GM12878 (cell line): ENCODE measurements at regions not wholly inside any gene's neighbourhood (a gene's known extent, or its start where the extent isn't known, plus 50 kb on each side); places are given as distances from the start of the nearest gene placed in this dataset.

Experiments
- ATAC-seq: fragments of 200-7000 bp; cut with Tn5 transposase; 3 replicates; pipeline ENCODE4 v1.9.1; 2020; ENCODE audit warnings: mild to moderate bottlenecking, moderate library complexity
- BruUV-seq: library from RNA; stranded (reverse); fragments of 400-500 nt; replicated peaks from 2 replicates; lab custom pipeline; 2021; lab: Mats Ljungman, UMichigan
- CTCF ChIA-PET: fragments of 300-600 bp; sonication (Branson Sonifier 250); formaldehyde crosslinking; extraction: SDS; loops from one replicate; lab custom pipeline; 2021; ENCODE audit warnings: inconsistent platforms; lab: Yijun Ruan, JAX
- POLR2A ChIA-PET: fragments of 350-600 bp; formaldehyde crosslinking; extraction: SDS; loops from one replicate; lab custom pipeline; 2021; ENCODE audit warnings: inconsistent platforms; lab: Charles Lee
- RAD21 ChIA-PET: fragments of 300-600 bp; sonication (Branson Sonifier 250); formaldehyde crosslinking; loops from one replicate; lab custom pipeline; 2023; ENCODE audit warnings: antibody characterized with exemption; ENCODE audit not compliant: unreplicated experiment; lab: Charles Lee
- SMC1A ChIA-PET: fragments of 300-600 bp; sonication (Branson Sonifier 250); formaldehyde crosslinking; loops from one replicate; lab custom pipeline; 2023; ENCODE audit not compliant: unreplicated experiment, uncharacterized antibody; lab: Charles Lee
- DNase-seq: peaks from one replicate; pipeline ENCODE4 v3.0.0-alpha.2; 2011; ENCODE audit warnings: low read depth, low spot score
- FAIRE-seq: peaks from 3 replicates; lab custom pipeline; 2011; peaks lifted over from hg19 to GRCh38; lab: Jason Lieb, UNC
- H2AFZ ChIP-seq: 2 replicates; pipeline ENCODE4 v1.6.0; 2011; ENCODE audit warnings: low read depth, low read length, control low read depth; ENCODE audit not compliant: control insufficient read depth
- H3K27ac ChIP-seq: 2 replicates; pipeline ENCODE4 v1.5.1; 2011; ENCODE audit warnings: control low read depth; ENCODE audit not compliant: control insufficient read depth, insufficient read depth
- H3K27me3 ChIP-seq, 2 experiments: replicated peaks in 1 of 2; 2 replicates each; pipeline versions ENCODE4 v1.6.0 to v1.6.1; 2011; ENCODE audit warnings: low read length in 1 of 2; ENCODE audit not compliant: control insufficient read depth in 2 of 2, insufficient read depth in 2 of 2
- H3K36me3 ChIP-seq, 2 experiments: 2 replicates each; pipeline ENCODE4 v1.5.1; 2011; ENCODE audit warnings: low read length in 1 of 2; ENCODE audit not compliant: control insufficient read depth in 2 of 2, insufficient read depth in 2 of 2
- H3K4me1 ChIP-seq: 2 replicates; pipeline ENCODE4 v1.6.1; 2011; ENCODE audit warnings: mild to moderate bottlenecking, low read length, moderate library complexity, mixed read lengths; ENCODE audit not compliant: control insufficient read depth, insufficient read depth
- H3K4me2 ChIP-seq: 2 replicates; pipeline ENCODE4 v1.6.0; 2011; ENCODE audit warnings: control low read depth; ENCODE audit not compliant: control insufficient read depth, insufficient read depth
- H3K4me3 ChIP-seq: fragments of 200-600 bp; sonication (generic); 2 replicates; pipeline ENCODE4 v1.5.1; 2016
- H3K79me2 ChIP-seq: 2 replicates; pipeline ENCODE4 v1.6.0; 2011; ENCODE audit warnings: low read length; ENCODE audit not compliant: control insufficient read depth, insufficient read depth
- H3K9ac ChIP-seq: 2 replicates; pipeline ENCODE4 v1.8.0; 2011; ENCODE audit warnings: low read length, control low read depth, mixed read lengths; ENCODE audit not compliant: control insufficient read depth, insufficient read depth
- H3K9me3 ChIP-seq: replicated peaks from 3 replicates; pipeline ENCODE4 v1.5.1; 2011; ENCODE audit warnings: mild to moderate bottlenecking, low read length; ENCODE audit not compliant: control insufficient read depth, insufficient read depth
- H4K20me1 ChIP-seq: 2 replicates; pipeline ENCODE4 v1.6.0; 2011; ENCODE audit not compliant: control insufficient read depth, insufficient read depth
- CHD1 ChIP-seq: IDR thresholded peaks from 2 replicates; pipeline ENCODE4 v1.6.1; 2012; ENCODE audit warnings: low read depth, low read length, improper control_type of control experiment
- IRF5 ChIP-seq: fragments of 450-650 bp; IDR thresholded peaks from 2 replicates; pipeline ENCODE4 v1.6.1; 2017; ENCODE audit warnings: borderline replicate concordance
- KAT2A ChIP-seq: conservative IDR thresholded peaks from 2 replicates; pipeline ENCODE4 v1.6.1; 2011; ENCODE audit warnings: low read depth, low read length; ENCODE audit not compliant: control insufficient read depth
- MYB ChIP-seq: fragments of 150-350 bp; IDR thresholded peaks from 2 replicates; pipeline ENCODE4 v1.6.1; 2014; ENCODE audit warnings: mild to moderate bottlenecking, low read depth, low read length, borderline replicate concordance
- MYC ChIP-seq: IDR thresholded peaks from 2 replicates; pipeline ENCODE4 v1.6.1; 2011; ENCODE audit warnings: mild to moderate bottlenecking, low read length, moderate library complexity, inconsistent platforms; ENCODE audit not compliant: insufficient read depth, insufficient replicate concordance, insufficient read length, severe bottlenecking
- RBBP5 ChIP-seq: fragments of 200-600 bp; sonication (generic); conservative IDR thresholded peaks from 2 replicates; pipeline ENCODE4 v1.6.1; 2016
- SRF ChIP-seq, 2 experiments: IDR thresholded peaks; 2 replicates each; pipeline ENCODE4 v1.6.1; 2011; ENCODE audit warnings: low read depth in 2 of 2, low read length in 2 of 2, mild to moderate bottlenecking in 1 of 2, moderate library complexity in 1 of 2
- TCF3 ChIP-seq: IDR thresholded peaks from 2 replicates; pipeline ENCODE4 v1.6.1; 2012; ENCODE audit warnings: low read depth, mild to moderate bottlenecking, low read length, borderline replicate concordance; ENCODE audit not compliant: insufficient read depth
- ZNF384 ChIP-seq: IDR thresholded peaks from 2 replicates; pipeline ENCODE4 v1.6.1; 2012; ENCODE audit warnings: low read depth, mild to moderate bottlenecking, low read length, improper control_type of control experiment, borderline replicate concordance
- in situ Hi-C: fragments of 300-500 bp; cut with MboI; formaldehyde crosslinking; loops from 9 replicates; pipeline ENCODE4 v1.14.3; 2018; ENCODE audit warnings: mixed read lengths
- intact Hi-C: fragments of 100-400 bp; cut with micrococcal nuclease; formaldehyde crosslinking; loops from one replicate; pipeline ENCODE4 v1.14.2; 2022; ENCODE audit not compliant: unreplicated experiment

- Histone ChIP-seq H2AFZ (no peak overlapping the region), H3K4me1 (no peaks in the 10 kb centered on the region), H3K4me3 (no peak overlapping the region), H3K9me3 (no peaks in the 10 kb centered on the region), H3K4me2 (no peak overlapping the region), H3K36me3 (no peaks in the 10 kb centered on the region), H3K9ac (no peak overlapping the region), H4K20me1 (no peaks in the 10 kb centered on the region), H3K27ac (no peak overlapping the region), H3K79me2 (no peaks in the 10 kb centered on the region), H3K27me3 (no peaks in the 10 kb centered on the region)
- ChIA-PET RAD21 (no interaction called here), POLR2A (no interaction called here), CTCF (no interaction called here), SMC1A (no interaction called here)
- TF ChIP-seq KAT2A (no peak), CHD1 (no peak), IRF5 (no peak), MYC (no peak), SRF (IDR thresholded peaks at IDR 0.05; ENCODE audit: low read depth in 2 of 2, low read length in 2 of 2) (no peak), MYB (no peak), RBBP5 (no peak), TCF3 (no peak), ZNF384 (no peak)
- intact Hi-C loops (no loop called here), in situ Hi-C loops (no loop called here)
- DNase-seq (no peak), ATAC-seq (no peak), FAIRE-seq (no peak)
- BruUV-seq, result no TSS peak
These were observed 676.2 kb downstream of the HDGFL1 start for GRCh38 chr6:23245572-23245971.
